GM12878 (cell line): ENCODE measurements at regions not wholly inside any gene's neighbourhood (a gene's known extent, or its start where the extent isn't known, plus 50 kb on each side); places are given as distances from the start of the nearest gene placed in this dataset.

Source experiments
- ATAC-seq: fragments of 200-7000 bp; cut with Tn5 transposase; 3 replicates; pipeline ENCODE4 v1.9.1; 2020; ENCODE audit warnings: mild to moderate bottlenecking, moderate library complexity
- BruUV-seq: library from RNA; stranded (reverse); fragments of 400-500 nt; replicated peaks from 2 replicates; lab custom pipeline; 2021; lab: Mats Ljungman, UMichigan
- CTCF ChIA-PET: fragments of 300-600 bp; sonication (Branson Sonifier 250); formaldehyde crosslinking; extraction: SDS; loops from one replicate; lab custom pipeline; 2021; ENCODE audit warnings: inconsistent platforms; lab: Yijun Ruan, JAX
- POLR2A ChIA-PET: fragments of 350-600 bp; formaldehyde crosslinking; extraction: SDS; loops from one replicate; lab custom pipeline; 2021; ENCODE audit warnings: inconsistent platforms; lab: Charles Lee
- RAD21 ChIA-PET: fragments of 300-600 bp; sonication (Branson Sonifier 250); formaldehyde crosslinking; loops from one replicate; lab custom pipeline; 2023; ENCODE audit warnings: antibody characterized with exemption; ENCODE audit not compliant: unreplicated experiment; lab: Charles Lee
- SMC1A ChIA-PET: fragments of 300-600 bp; sonication (Branson Sonifier 250); formaldehyde crosslinking; loops from one replicate; lab custom pipeline; 2023; ENCODE audit not compliant: unreplicated experiment, uncharacterized antibody; lab: Charles Lee
- DNase-seq: peaks from one replicate; pipeline ENCODE4 v3.0.0-alpha.2; 2011; ENCODE audit warnings: low read depth, low spot score
- FAIRE-seq: peaks from 3 replicates; lab custom pipeline; 2011; peaks lifted over from hg19 to GRCh38; lab: Jason Lieb, UNC
- H2AFZ ChIP-seq: 2 replicates; pipeline ENCODE4 v1.6.0; 2011; ENCODE audit warnings: low read depth, low read length, control low read depth; ENCODE audit not compliant: control insufficient read depth
- H3K27ac ChIP-seq: 2 replicates; pipeline ENCODE4 v1.5.1; 2011; ENCODE audit warnings: control low read depth; ENCODE audit not compliant: control insufficient read depth, insufficient read depth
- H3K27me3 ChIP-seq, 2 experiments: replicated peaks in 1 of 2; 2 replicates each; pipeline versions ENCODE4 v1.6.0 to v1.6.1; 2011; ENCODE audit warnings: low read length in 1 of 2; ENCODE audit not compliant: control insufficient read depth in 2 of 2, insufficient read depth in 2 of 2
- H3K36me3 ChIP-seq, 2 experiments: 2 replicates each; pipeline ENCODE4 v1.5.1; 2011; ENCODE audit warnings: low read length in 1 of 2; ENCODE audit not compliant: control insufficient read depth in 2 of 2, insufficient read depth in 2 of 2
- H3K4me1 ChIP-seq: 2 replicates; pipeline ENCODE4 v1.6.1; 2011; ENCODE audit warnings: mild to moderate bottlenecking, low read length, moderate library complexity, mixed read lengths; ENCODE audit not compliant: control insufficient read depth, insufficient read depth
- H3K4me2 ChIP-seq: 2 replicates; pipeline ENCODE4 v1.6.0; 2011; ENCODE audit warnings: control low read depth; ENCODE audit not compliant: control insufficient read depth, insufficient read depth
- H3K4me3 ChIP-seq: fragments of 200-600 bp; sonication (generic); 2 replicates; pipeline ENCODE4 v1.5.1; 2016
- H3K79me2 ChIP-seq: 2 replicates; pipeline ENCODE4 v1.6.0; 2011; ENCODE audit warnings: low read length; ENCODE audit not compliant: control insufficient read depth, insufficient read depth
- H3K9ac ChIP-seq: 2 replicates; pipeline ENCODE4 v1.8.0; 2011; ENCODE audit warnings: low read length, control low read depth, mixed read lengths; ENCODE audit not compliant: control insufficient read depth, insufficient read depth
- H3K9me3 ChIP-seq: replicated peaks from 3 replicates; pipeline ENCODE4 v1.5.1; 2011; ENCODE audit warnings: mild to moderate bottlenecking, low read length; ENCODE audit not compliant: control insufficient read depth, insufficient read depth
- H4K20me1 ChIP-seq: 2 replicates; pipeline ENCODE4 v1.6.0; 2011; ENCODE audit not compliant: control insufficient read depth, insufficient read depth
- EP300 ChIP-seq, 2 experiments: fragments of 150-350 bp in 1 of 2; IDR thresholded peaks; 2 replicates each; pipeline ENCODE4 v1.6.1; 2011 to 2012; ENCODE audit warnings: low read depth in 2 of 2, low read length in 2 of 2, borderline replicate concordance in 1 of 2, improper control_type of control experiment in 1 of 2, inconsistent platforms in 1 of 2; ENCODE audit not compliant: control insufficient read depth in 1 of 2
- FOS ChIP-seq: IDR thresholded peaks from 3 replicates; pipeline ENCODE4 v1.6.1; 2011; ENCODE audit warnings: borderline replicate concordance; ENCODE audit not compliant: insufficient read length; ENCODE audit errors: extremely low read depth
- IKZF1 ChIP-seq: fragments of 450-650 bp; conservative IDR thresholded peaks from 2 replicates; pipeline ENCODE4 v1.6.1; 2017; ENCODE audit warnings: antibody characterized with exemption, mild to moderate bottlenecking
- SREBF2 ChIP-seq: IDR thresholded peaks from 2 replicates; pipeline ENCODE4 v1.6.1; 2012; ENCODE audit warnings: mild to moderate bottlenecking, low read length
- TAF1 ChIP-seq: IDR thresholded peaks from 2 replicates; pipeline ENCODE4 v1.6.1; 2011; ENCODE audit warnings: mild to moderate bottlenecking, low read depth, low read length, borderline replicate concordance
- ZNF687 ChIP-seq: fragments of 450-650 bp; IDR thresholded peaks from 2 replicates; pipeline ENCODE4 v1.6.1; 2017; ENCODE audit warnings: mild to moderate bottlenecking, moderate library complexity
- WGBS: methylation state at CpG from one replicate; pipeline ENCODE4 v1.1.6; 2016; ENCODE audit warnings: low lambda C conversion rate; ENCODE audit not compliant: insufficient replicate concordance, insufficient coverage; ENCODE audit errors: missing lambda C conversion rate; 5-methylcytosine and 5-hydroxymethylcytosine counted together
- in situ Hi-C: fragments of 300-500 bp; cut with MboI; formaldehyde crosslinking; loops from 9 replicates; pipeline ENCODE4 v1.14.3; 2018; ENCODE audit warnings: mixed read lengths
- intact Hi-C: fragments of 100-400 bp; cut with micrococcal nuclease; formaldehyde crosslinking; loops from one replicate; pipeline ENCODE4 v1.14.2; 2022; ENCODE audit not compliant: unreplicated experiment
- TF ChIP-seq, protein P1 (sequence below): fragments of 450-650 bp; conservative IDR thresholded peaks from 2 replicates; pipeline ENCODE4 v1.6.1; 2017; ENCODE audit warnings: mild to moderate bottlenecking, moderate library complexity
- TF ChIP-seq, protein P2 (sequence below): fragments of 450-650 bp; IDR thresholded peaks from 2 replicates; pipeline ENCODE4 v1.6.1; 2017; ENCODE audit warnings: borderline replicate concordance

DNA sequence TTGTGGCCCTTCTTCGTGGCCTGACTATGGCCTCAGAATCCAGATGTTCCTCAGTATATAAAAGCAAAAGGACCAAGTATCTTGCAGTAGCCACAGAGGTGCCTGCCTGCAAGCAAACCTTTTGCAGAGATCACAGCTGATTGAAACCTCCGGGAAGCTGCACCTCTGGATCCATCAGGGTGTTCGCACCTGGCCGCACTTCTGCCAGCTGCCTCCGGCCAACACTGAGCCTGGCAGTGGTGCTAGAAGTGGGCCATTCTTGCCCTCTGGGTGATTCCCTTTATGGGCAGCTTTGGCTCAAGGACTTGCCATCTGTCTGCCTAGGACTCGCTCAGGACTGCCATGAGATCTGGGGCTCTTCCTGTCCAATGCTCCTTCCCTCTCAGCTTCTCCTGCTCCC, 214.6 kb upstream of the ECI2 start (continued):
- TF ChIP-seq ZNF687 (no peak), SREBF2 (no peak)
- TF ChIP-seq, protein P1, sequence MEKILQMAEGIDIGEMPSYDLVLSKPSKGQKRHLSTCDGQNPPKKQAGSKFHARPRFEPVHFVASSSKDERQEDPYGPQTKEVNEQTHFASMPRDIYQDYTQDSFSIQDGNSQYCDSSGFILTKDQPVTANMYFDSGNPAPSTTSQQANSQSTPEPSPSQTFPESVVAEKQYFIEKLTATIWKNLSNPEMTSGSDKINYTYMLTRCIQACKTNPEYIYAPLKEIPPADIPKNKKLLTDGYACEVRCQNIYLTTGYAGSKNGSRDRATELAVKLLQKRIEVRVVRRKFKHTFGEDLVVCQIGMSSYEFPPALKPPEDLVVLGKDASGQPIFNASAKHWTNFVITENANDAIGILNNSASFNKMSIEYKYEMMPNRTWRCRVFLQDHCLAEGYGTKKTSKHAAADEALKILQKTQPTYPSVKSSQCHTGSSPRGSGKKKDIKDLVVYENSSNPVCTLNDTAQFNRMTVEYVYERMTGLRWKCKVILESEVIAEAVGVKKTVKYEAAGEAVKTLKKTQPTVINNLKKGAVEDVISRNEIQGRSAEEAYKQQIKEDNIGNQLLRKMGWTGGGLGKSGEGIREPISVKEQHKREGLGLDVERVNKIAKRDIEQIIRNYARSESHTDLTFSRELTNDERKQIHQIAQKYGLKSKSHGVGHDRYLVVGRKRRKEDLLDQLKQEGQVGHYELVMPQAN = no peak

DNA sequence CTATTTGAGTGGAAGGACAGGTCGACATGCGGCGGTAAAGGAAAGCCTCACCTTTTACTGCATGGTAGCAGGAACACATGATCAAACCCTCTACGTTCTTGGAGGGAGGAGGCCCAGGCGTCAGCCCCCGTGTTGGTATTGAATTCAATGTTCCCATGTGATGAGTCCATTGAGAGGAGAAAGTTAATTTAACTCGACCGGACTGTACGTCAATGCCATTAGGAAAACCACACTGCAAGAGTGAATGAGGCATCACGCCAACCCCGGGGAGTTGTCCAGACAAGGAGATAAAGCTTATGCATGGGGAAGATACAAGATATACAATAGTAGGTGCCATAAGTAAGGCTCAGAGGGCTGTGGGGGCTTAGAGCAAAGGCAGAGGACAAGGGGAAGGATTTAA, 213.9 kb upstream of the ECI2 start:
- ChIA-PET CTCF (no interaction called here), RAD21 (no interaction called here), SMC1A (no interaction called here), POLR2A (no interaction called here)
- no peak overlapping the region for H3K4me3 ChIP-seq
- no peaks in the 10 kb centered on the region; the same call in 2 of the 3 replicates for H3K9me3 ChIP-seq
- H3K4me1 ChIP-seq = no peaks in the 10 kb centered on the region
- in situ Hi-C loops (no loop called here), intact Hi-C loops (no loop called here)
- no peak overlapping the region for H2AFZ ChIP-seq
- H3K27ac ChIP-seq = no peak overlapping the region
- no peak overlapping the region for H3K9ac ChIP-seq
- no peaks in the 10 kb centered on the region for H3K27me3 ChIP-seq
- H3K36me3 ChIP-seq = no peaks in the 10 kb centered on the region
- FAIRE-seq (no peak), ATAC-seq (no peak), DNase-seq (no peak)
- H3K79me2 ChIP-seq = no peaks in the 10 kb centered on the region
- no peaks in the 10 kb centered on the region for H4K20me1 ChIP-seq
- BruUV-seq = no TSS peak
- 86% methylated on average over 11 of the region's 11 CpGs for WGBS
- no peak overlapping the region for H3K4me2 ChIP-seq
- TF ChIP-seq IKZF1 (no peak), FOS (no peak), EP300 (IDR thresholded peaks at IDR 0.05; ENCODE audit: borderline replicate concordance in 1 of 2, control insufficient read depth in 1 of 2, low read depth in 2 of 2, low read length in 2 of 2) (no peak), ZNF687 (no peak), TAF1 (no peak)
- TF ChIP-seq, protein P2, sequence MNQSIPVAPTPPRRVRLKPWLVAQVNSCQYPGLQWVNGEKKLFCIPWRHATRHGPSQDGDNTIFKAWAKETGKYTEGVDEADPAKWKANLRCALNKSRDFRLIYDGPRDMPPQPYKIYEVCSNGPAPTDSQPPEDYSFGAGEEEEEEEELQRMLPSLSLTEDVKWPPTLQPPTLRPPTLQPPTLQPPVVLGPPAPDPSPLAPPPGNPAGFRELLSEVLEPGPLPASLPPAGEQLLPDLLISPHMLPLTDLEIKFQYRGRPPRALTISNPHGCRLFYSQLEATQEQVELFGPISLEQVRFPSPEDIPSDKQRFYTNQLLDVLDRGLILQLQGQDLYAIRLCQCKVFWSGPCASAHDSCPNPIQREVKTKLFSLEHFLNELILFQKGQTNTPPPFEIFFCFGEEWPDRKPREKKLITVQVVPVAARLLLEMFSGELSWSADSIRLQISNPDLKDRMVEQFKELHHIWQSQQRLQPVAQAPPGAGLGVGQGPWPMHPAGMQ = no peak
